NOMO-1 treated with DMSO at 0.1 percent for 48 hours (cell line): ENCODE measurements at regions not wholly inside any gene's neighbourhood (a gene's known extent, or its start where the extent isn't known, plus 50 kb on each side); places are given as distances from the start of the nearest gene placed in this dataset.

Source experiments
- DNase-seq: peaks from one replicate; lab custom pipeline; 2025; ENCODE audit not compliant: unreplicated experiment; lab: John Stamatoyannopoulos, UW

DNA sequence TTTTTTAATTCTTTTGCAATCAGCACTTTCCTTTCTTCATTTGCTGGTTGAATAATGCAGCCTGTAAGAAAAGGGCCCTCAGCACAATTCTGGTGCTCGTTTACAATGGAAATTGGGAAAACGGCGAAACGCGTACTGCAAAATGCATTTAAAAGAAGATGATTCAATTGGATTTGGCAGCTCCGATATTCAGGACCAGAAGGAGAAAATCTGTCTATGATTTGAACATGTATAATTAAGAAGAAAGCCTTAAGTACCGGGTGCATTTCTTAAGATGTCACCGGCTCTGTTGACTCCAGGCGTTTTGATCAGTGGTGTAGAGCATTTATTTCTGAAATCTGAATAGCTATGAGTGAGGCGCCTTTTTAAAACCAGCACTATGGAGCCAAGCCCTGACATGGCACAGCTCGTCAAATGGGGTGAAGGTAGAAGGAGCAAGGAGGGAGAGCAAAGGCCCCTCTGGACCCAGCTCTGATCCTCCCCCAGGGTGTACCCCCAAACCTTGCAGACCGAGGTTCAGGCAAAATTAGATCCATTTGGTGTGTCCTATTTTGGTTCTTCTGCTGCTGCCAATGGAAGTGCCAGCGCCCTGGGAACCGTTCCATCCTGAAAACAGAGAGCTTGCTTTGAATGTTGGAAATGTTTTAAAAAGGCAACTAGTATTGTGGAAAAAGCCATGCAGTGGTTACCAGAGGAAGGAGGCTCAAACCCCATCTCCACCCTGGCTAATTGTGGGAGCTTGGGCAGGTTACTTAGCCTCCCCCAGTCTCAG is 161.4 kb upstream of the RPL38 start:
- no peak for DNase-seq

DNA sequence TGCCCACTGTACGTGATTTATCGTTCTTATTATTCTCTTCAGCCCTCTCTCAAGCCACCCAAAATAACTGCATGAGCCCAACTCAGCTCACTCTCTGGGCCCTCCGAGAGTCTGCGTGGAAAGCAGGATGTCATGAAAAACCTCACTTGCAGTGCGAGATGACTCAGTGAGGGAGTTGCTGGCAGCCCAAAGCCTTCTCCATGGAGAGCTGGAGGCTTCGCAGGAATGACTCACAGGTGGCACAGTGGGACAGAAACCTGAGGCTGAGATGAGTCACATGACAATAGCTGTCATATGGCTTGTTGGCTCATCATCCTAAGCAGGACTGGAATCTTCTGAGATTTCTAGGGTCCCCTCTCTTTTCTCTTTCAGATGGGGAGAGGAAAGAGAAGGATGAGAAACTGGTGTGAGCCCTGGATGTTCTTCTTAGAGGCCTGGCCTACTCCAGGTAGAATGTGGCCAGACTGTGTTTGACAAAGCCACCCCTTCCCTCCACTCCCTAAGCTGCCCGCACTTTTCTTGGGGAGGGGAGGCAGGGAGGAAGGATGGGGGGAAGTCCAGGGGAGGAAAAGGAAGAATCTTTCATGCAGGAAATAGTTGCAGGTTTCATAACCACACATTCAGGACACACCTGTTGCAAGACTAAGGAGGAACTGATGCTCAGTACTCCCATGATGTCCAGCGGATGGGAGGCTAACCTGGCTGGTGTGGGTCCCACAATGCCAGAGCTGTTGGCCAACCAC is 160.6 kb upstream of the RPL38 start:
- DNase-seq, result no peak

DNA sequence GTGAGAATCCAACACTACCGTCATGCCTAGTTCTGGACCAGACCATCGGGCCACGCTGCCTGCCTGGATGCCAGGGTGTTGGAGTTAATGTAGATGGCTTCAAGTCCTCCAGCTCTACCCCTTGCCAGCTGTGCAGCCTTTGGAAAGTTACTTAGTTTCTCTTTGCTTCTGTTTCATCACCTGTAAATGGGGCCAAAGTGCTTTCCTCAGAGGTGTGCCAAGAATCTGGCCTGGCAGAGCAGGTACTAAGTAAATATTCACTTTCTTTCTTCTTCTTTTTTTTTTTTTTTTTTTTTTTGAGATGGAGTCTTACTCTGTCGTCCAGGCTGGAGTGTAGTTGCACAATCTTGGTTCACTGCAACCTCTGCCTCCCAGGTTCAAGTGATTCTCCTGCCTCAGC is 159.5 kb upstream of the RPL38 start:
- no peak for DNase-seq

DNA sequence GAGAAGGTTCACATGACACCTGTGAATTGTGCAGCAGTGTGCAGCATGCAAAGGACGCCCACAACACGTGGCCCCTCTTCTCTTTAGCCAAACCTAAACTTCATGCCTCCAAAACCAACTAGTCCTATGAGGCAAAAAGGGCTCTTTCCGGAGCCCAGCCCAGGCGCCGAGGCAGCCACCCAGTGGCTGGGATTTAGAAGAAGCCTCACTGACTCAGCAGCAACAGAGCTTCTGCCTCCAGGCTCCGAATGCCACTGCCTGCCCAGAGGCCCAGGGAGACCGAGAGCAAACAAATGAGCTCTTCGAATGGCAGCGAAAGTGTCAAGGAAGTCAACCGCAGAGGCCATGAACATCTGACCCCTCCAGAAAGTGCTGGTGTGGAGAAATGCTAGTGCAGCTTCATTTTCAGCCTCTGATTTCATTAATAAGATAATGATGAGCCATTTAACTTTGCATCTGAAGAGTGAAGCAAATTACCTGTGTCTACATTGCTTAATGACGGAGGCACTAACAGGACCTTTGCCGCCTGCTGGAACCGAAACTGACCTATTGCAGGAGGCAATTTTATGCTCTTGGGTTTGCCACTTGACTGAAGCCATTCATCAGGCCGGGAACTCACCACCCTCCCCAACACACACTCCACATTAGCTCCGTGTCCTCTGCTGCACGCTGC is 157.7 kb upstream of the RPL38 start:
- DNase-seq, result no peak

DNA sequence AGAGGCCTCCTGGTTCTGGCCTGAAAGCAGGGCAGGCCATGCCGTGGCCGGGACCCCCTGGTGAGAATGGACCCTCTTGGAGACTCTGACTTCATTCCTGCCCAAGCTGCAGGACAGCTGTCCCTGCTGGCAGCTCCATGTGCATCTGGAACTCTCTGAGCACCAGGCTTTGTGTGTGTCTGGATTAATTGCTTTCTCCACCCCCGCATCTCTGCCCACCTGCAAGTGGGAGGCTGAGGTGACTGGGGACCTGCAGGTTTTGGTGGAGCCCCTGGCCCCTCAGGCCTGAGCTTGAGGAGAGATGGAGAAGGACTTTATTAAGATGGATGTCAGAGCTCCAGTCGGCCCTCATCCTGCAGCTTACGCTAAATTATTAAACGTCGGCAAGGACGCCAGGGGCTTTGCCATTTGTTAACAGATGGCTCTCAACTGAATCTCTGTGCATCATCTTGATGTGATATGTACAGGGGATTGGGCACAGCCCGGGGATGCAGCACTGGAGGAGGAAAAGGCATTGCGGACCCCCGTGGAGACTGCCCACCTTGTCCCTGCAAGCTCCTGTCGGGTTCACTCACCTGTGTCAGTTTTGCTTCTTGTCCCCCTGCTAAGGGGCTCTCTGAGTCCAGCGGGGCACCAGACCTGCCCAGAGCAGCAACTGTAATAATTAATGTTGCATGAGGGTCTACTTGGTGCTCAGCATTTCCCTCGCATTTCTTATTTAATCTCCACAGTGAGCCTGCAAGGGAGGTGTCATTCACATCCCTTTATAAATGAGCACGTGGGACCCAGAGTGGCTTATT is 154.1 kb upstream of the RPL38 start:
- no peak for DNase-seq

DNA sequence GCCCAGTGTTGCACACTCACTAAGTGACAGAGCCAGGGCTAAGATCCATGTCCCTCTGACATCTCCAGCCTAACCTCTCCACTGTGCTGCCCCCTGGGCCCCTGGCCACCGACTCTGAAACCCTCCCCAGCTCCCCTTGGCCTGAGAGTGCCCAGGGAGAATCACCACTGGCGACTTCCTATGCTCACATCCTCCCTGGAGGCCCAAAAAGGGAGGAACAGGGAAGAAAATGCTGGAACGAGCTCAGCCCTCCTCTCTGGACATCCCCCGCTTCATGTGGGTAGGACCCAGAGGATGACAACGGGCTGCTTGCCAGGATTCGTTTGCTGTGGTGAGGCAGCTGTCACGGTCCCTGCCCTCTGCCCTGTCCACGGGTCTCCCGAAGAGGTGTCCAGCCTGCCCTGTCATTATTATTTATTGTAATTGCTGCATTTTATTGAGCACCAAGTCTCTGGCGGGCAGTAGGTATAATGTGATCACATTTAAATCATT is 153.5 kb upstream of the RPL38 start:
- no peak for DNase-seq

DNA sequence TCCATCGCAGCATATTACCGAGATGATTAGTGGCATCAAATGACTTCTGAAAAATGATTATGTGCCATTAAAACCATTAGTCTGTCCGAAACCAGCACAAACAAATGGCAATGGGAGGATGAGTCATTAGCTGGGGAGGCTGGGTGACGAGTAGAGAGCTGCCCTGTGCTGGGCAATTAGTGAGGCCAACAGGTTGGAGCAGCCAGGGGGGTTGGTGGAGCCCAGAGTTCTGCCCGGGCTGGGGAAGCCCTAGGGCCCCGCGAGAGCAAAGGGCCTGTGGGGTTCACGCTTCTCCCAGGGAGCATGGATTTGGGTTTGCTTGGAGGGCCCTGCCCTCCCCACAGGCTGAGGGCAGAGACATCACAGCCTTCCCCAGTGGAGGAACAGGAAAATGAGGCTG is 152.1 kb upstream of the RPL38 start:
- DNase-seq, result no peak

DNA sequence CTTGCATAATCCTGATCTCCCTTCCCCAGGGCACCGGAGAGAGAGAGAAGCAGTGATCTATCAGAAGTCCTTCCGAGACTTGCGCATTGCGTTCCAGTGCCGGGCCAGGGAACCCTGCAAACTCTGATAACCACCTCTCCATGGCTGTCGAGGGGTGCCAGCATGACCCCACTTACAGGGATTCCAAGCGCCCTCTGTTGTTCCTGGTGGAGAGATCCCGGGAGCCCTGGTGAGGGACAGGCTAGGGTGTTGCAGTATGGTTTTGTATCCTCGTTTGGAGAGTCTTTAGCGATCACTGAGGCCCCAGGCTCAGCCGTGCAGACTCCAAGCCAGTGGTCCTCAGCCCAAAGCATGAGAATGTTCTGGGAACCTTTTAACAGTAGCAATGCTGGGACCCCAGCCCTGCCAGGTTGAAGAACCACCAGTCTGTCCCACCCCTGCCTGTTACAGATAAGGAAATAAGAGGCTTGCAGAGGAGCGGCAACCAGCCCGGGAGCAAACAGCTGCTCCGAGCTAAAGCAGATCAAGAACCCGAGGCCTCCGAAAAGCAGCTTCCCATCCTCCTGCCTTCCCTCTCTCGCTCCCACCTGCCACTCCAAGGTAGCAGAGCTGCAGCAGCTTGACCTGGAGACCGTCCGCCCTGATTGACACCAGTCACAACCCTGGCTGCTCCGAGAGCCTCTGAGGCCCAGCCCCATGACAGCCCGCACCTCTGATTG is 150.3 kb upstream of the RPL38 start:
- no peak for DNase-seq

DNA sequence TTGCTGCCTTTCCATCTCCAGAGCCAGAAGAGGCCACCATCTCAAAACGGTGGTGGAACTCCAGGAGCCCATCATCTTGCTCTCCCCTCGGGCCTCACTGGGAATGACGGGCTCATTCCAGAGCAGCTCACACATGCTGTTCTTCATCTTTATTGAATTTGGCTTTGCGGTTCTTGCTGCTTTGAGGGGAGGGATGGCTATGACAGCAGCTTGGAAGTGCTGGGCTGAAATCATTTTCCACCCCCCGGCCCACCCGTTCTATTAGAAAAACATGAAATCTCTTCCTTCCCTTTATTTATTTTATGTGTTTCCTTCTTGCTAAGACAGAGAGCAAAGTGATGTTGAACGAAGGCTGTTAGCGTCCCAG is 149.8 kb upstream of the RPL38 start:
- no peak for DNase-seq

DNA sequence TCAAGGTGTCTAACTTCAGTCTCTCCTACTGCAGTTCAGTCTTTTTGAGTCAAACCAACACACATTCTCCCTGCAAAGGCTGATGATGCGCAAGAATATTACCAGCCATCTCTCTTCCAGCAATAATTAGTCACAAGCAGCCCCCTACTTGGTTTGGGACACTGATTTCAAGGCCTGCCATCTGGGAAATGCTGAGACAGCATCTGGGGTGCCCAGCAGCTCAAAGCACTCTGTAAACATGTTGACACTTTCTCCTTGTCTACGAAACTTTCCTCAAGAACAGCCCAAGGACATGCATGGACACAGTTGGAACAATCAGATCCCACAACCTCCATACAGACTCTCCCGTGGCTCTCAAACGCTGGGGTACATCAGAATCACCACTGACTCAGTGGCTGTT is 149.2 kb upstream of the RPL38 start:
- no peak for DNase-seq

DNA sequence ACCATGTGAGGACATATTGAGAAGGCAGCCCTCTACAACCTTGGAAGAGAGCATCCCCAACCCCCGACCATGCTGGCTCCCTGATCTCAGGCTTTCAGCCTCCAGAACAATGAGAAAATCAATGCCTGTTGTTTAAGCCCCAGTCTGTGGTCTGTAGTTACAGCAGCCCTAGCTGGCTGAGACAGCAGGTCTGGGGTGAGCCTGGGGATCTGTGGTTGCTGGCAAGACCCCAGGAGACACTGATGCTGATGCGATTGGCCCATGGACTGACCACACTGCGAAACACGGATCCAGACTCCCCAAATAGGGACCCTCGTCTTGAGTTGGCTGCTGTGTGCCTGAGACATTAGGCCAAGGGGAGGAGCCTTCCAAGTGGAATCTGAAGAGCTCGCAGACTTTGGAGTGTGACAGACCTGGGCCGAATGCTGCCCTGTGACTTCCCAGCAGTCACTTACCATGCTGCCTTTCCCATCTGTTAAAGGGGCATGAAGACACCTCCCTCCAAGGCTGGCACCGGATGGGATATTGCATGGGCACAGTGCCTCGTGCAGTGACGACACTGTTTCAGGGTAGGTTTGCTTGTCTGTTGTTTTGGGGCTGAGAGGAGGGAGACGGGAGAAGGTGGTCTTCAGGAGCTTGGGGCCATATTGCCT is 147.8 kb upstream of the RPL38 start:
- DNase-seq, result no peak

DNA sequence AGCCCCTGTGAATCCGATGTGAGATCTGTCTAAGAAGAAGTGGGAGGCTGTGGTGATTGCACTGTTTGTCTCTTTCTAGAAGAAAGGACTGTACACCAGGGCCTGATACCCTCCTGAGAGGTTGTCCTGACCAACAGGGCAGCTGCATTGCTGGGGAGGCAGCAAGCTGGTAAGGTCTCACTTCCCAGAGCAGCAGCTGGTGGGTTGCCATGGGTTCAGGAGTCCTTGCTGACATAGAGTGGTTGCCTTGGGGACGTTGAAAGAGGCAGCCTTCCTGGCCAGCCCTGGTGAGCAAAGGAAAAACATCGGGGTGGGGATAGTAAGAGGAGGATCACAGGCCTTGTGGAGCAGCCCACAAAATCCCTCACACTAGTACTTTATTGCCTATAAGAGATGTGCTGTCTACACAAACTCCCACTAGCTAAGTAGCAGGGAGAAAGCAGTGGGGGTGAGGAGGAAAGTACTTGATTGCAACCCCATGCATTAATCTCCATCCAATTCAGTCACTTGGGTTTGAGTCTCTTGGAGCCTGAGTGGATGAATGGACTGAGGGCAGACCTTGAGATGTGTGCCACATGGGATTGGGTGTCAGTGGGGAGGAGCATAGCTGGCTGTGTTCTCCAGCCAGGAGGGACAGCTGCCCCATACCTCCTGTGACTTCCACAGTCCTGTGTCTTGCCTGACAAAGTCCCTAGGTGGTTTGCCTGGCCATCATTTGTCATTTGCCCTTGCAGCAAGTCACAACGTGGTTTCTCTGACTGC is 143.8 kb upstream of the RPL38 start:
- no peak for DNase-seq

DNA sequence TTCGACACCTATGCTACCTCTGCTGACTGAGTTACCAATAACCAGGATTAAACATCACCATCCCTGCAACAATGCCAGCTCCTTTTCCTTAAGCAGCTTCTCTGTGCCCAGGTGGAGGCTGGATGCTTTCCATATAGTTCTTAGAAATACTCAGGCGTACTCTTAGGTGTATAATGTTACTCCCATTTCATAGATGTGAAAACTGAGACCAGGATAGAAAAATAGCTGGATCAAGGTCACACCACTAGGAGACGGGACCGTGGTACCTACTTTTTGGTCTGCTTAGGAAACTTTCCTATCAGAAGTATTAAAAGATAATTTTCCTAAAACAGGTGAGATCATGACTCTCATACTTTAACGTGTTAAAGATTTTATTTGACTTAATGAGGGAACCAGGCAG is 141.7 kb upstream of the RPL38 start:
- no peak for DNase-seq

DNA sequence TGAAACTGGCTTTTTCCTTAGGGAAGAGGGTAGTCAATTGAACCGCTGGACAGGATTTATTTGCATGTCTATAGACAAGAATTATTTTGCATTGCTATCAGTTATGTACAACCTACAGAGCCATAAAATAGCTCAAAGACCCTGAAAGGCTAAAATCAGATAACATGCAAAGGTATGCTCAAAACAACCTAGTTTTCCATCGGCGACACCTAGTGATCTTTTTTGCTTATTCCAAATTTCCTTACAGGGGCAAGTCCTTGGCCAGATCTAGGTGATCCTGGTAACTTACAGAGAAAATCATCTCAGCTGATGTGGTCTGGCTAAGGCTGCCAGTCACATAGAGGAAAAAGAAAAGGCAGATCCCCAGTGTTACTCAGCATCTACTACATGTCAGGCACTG is 141.2 kb upstream of the RPL38 start:
- DNase-seq, result no peak

DNA sequence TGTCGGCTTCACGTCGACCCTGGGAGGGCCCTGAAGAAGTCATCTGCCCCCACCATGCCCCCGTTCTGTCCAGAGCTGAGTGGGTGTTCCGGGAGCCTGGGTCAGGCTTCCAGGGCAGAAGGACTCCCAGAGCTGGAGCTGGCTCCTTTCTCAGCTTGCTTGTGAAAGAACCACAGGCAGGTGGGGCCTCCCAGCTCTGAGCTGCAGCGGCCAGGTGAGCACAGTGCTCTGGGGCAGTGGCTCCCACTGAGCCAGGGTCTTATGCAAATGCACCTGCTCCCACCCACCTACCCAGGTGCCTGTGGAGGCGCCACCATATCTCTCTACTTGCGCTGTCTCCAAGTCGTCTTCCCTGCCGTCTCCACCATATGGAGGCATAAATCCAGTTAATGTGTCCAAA is 140.0 kb upstream of the RPL38 start:
- no peak for DNase-seq

DNA sequence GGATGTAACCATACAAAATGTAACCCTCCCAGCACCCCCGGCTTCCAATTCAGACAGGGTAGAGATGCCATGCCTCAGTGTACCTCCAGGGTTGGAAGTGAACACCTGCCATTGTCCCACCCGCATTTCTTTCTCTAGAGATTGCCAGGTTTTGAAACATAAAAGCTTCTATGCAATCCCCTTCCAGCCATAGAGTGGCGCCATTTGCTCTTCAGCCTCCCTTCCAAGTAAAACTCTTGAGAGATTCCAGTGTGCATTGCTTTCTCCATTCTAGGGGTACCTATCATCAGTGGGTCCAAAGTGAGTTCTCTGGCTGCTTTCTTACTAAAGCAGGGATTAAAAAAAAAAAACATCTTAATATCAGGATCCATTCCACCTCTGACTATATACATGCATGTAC is 133.1 kb upstream of the RPL38 start:
- DNase-seq, result no peak

DNA sequence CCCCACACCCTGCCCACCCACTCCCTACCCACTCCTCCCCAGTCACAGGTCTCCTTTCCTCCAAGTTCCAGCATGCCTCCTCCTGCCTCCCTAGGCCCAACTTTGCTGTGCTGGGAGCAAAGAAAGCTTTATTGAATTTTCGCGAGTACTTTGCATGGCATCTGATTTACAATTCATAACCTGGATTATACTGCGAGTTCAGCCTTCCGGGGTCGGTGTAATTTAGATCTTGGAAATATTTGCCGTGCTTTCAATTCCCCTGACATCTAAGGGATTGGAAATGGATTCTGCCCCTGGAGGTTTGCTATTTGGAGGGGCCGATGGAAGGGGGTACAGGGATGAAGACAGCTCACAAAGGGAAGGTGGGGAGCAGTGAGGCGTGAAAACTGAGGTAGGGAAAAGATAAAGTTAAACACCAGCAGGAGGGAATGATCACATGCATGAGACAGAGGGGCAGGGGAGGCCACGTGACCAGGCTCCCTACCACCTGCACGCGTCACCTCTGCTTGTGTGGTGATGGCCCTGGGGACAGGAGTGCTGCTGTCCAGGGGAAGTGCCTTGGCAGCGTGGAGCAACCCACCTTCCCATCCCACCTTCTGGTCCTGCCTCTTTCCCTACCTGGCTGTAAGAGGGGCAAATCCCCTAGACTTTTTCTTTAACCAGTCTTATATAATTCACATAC is 132.3 kb upstream of the RPL38 start:
- no peak for DNase-seq

DNA sequence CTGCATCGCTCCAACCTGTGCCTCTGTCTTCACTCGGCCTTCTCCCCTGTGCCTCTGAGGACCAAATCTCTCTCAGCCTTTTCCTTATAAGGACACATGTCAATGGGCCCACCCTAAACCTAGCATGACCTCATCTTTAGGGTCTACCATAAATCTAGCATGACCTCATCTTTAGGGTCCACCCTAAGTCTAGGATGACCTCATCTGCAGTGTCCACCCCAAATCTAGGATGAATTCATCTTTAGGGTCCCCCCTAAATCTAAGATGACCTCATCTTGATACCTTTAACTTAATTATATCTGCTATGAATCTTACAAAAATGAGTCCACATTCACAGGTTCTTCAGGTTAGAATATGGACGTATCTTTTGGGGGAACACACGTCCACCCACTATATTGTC is 131.1 kb upstream of the RPL38 start:
- DNase-seq, result no peak

DNA sequence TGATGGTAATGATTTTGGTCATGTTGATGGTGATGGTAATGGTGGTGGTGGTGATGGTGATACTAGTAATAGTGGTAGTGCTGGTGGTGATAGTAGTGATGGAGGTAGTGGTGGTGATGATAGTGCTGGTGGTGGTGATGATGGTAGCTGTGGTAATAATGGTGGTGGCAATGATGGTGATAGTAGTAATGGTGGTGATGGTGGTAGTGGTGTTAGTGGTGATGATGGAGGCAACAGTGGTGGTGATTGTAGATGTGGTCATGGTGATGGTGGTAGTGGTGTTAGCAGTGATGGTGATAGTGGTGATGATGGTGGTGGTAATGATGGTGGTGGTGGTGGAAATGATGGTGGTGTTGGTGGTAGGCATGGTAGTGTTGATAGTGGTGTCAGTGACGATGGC is 127.0 kb upstream of the RPL38 start:
- no peak for DNase-seq
